ENCODE measurements at regions not wholly inside any gene's neighbourhood (a gene's known extent, or its start where the extent isn't known, plus 50 kb on each side); places are given as distances from the start of the nearest gene placed in this dataset.
A peak's percentile ranks its signal among the peaks of the same experiment; 100 is the strongest.
"Not testable (repeated sequence)": the region's sequence is repeated elsewhere in the genome, so short reads cannot be mapped to it uniquely, and the experiment has no call there.

- no peak for DNase-seq
Measured at GRCh38 chrX:13179586-13179985, 135.2 kb upstream of the FAM9C start.

GRCh38 chrX:13179100-13179499 is 134.7 kb upstream of the FAM9C start:
- no peak for DNase-seq

GRCh38 chrX:13177921-13178566 is 133.6 kb upstream of the FAM9C start:
- DNase-seq, result peak; percentile 71

- DNase-seq, result no peak
Measured at GRCh38 chrX:13175056-13175455, 130.6 kb upstream of the FAM9C start.

GRCh38 chrX:13170966-13171558 is 126.6 kb upstream of the FAM9C start:
- no peak for DNase-seq

GRCh38 chrX:13169684-13170083 is 125.3 kb upstream of the FAM9C start:
- DNase-seq, result no peak

GRCh38 chrX:13168269-13168668 is 123.8 kb upstream of the FAM9C start:
- no peak for DNase-seq

- DNase-seq, result no peak
Measured at GRCh38 chrX:13167481-13168231, 123.2 kb upstream of the FAM9C start.

- DNase-seq, result peak; percentile 90
Measured at GRCh38 chrX:13165266-13166189, 121.1 kb upstream of the FAM9C start.

GRCh38 chrX:13164611-13165010 is 120.2 kb upstream of the FAM9C start:
- no peak for DNase-seq

- DNase-seq, result no peak
Measured at GRCh38 chrX:13162772-13163410, 118.5 kb upstream of the FAM9C start.

- no peak for DNase-seq
Measured at GRCh38 chrX:13159886-13160285, 115.5 kb upstream of the FAM9C start.

GRCh38 chrX:13158911-13159310 is 114.5 kb upstream of the FAM9C start:
- no peak for DNase-seq

GRCh38 chrX:13155550-13155949 is 111.1 kb upstream of the FAM9C start:
- not testable (repeated sequence) for DNase-seq

- no peak for DNase-seq
Measured at GRCh38 chrX:13153796-13154195, 109.4 kb upstream of the FAM9C start.

GRCh38 chrX:13152518-13153185 is 108.2 kb upstream of the FAM9C start:
- DNase-seq, result no peak

- DNase-seq, result no peak
Measured at GRCh38 chrX:13151828-13152517, 107.6 kb upstream of the FAM9C start.

- no peak for DNase-seq
Measured at GRCh38 chrX:13149702-13150350, 105.4 kb upstream of the FAM9C start.

GRCh38 chrX:13147733-13148132 is 103.3 kb upstream of the FAM9C start:
- no peak for DNase-seq

GRCh38 chrX:13147147-13147546 is 102.7 kb upstream of the FAM9C start:
- DNase-seq, result no peak

Measured in NCI-H1092 treated with DMSO at 0.1 percent for 48 hours (cell line).